ENCODE measurements at regions not wholly inside any gene's neighbourhood (a gene's known extent, or its start where the extent isn't known, plus 50 kb on each side); places are given as distances from the start of the nearest gene placed in this dataset.

GRCh38 chrX:97987979-97988378 lies 1104.3 kb downstream of the RPA4 start:
- H3K27ac ChIP-seq: no peak overlapping the region

DNA sequence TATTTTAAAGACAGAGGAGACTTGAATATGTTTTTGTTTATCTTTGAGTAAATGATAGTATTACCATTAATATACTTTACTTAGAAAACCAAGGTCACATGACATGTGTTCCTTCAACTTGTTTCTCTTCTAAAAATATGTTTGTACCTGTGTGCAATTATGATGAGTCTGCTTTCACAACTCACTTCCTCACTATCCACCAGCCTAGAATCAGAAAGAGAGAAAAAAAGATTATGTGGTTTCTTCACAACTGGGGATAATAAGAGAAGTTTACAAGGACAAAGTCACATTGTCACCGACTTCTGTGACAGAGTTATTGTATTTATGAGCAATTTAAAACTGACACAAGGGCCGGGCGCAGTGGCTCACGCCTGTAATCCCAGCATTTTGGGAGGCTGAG lies 1112.1 kb downstream of the RPA4 start:
- no peak overlapping the region for H3K27ac ChIP-seq
- no peak for TF ChIP-seq ZFX (IDR thresholded peaks at IDR 0.05)
- no peak for TF ChIP-seq CTCF (conservative IDR thresholded peaks at IDR 0.05)

More at GRCh38 chrX:97987979-97988378, 1104.3 kb downstream of the RPA4 start:
- TF ChIP-seq ZFX (IDR thresholded peaks at IDR 0.05): no peak
- TF ChIP-seq CTCF (conservative IDR thresholded peaks at IDR 0.05): no peak

- no peak overlapping the region for H3K27ac ChIP-seq
- no peak for TF ChIP-seq CTCF (conservative IDR thresholded peaks at IDR 0.05)
- no peak for TF ChIP-seq ZFX (IDR thresholded peaks at IDR 0.05)
Measured at GRCh38 chrX:98028691-98029090, 1145.0 kb downstream of the RPA4 start.

- H3K27ac ChIP-seq: no peak overlapping the region
- TF ChIP-seq CTCF (conservative IDR thresholded peaks at IDR 0.05) (no peak), ZFX (IDR thresholded peaks at IDR 0.05) (no peak)
Measured at GRCh38 chrX:98029861-98030260, 1146.2 kb downstream of the RPA4 start.

DNA sequence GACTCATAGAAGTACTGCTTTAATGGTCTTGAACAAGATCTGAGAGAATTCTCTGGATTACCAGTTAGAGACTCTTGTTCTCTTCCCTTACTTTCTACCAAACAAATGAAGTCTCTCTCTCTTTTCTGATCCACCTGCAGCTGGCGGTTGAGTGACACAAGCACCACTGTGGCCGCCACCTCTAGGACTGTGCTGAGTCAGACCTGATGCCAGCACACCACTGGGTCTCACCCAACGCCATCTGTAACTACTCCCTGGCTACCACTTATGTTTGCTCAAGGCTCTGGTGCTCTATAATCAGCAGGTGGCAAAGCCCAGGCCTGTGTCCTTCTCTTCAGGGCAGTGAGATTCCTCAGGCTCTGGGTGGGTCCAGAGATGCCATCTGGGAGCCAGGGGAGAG lies 1173.5 kb downstream of the RPA4 start:
- no peak for TF ChIP-seq ZFX (IDR thresholded peaks at IDR 0.05)
- no peak for TF ChIP-seq CTCF (conservative IDR thresholded peaks at IDR 0.05)
- no peak overlapping the region for H3K27ac ChIP-seq

GRCh38 chrX:98065151-98065550 lies 1181.4 kb downstream of the RPA4 start:
- no peak overlapping the region for H3K27ac ChIP-seq
- TF ChIP-seq ZFX (IDR thresholded peaks at IDR 0.05) (no peak), CTCF (conservative IDR thresholded peaks at IDR 0.05) (no peak)

GRCh38 chrX:98067611-98068010 lies 1183.9 kb downstream of the RPA4 start:
- TF ChIP-seq ZFX (IDR thresholded peaks at IDR 0.05): no peak
- TF ChIP-seq CTCF (conservative IDR thresholded peaks at IDR 0.05): no peak
- H3K27ac ChIP-seq: no peak overlapping the region
